Stimulated activated CD4-positive, alpha-beta T cell treated with anti-CD3 and anti-CD28 coated beads, Interleukin-15, amount 100 ng/mL, for 48 hours (primary cell): ENCODE measurements at regions not wholly inside any gene's neighbourhood (a gene's known extent, or its start where the extent isn't known, plus 50 kb on each side); places are given as distances from the start of the nearest gene placed in this dataset.
"Not testable (repeated sequence)": the region's sequence is repeated elsewhere in the genome, so short reads cannot be mapped to it uniquely, and the experiment has no call there.

Source experiments
- DNase-seq, 2 donors: peaks; one replicate each; pipeline ENCODE4 v3.0.0-alpha.2; 2020; ENCODE audit warnings: low read depth in 2 of 2

GRCh38 chr3:70635301-70635700 is 322.9 kb upstream of the MDFIC2 start:
- no peak for DNase-seq

- DNase-seq, result no peak
Observed at GRCh38 chr3:70631716-70632307, 319.4 kb upstream of the MDFIC2 start.

- no peak for DNase-seq
Observed at GRCh38 chr3:70621451-70621850, 309.0 kb upstream of the MDFIC2 start.

GRCh38 chr3:70620956-70621355 is 308.5 kb upstream of the MDFIC2 start:
- no peak for DNase-seq

GRCh38 chr3:70620367-70620766 is 307.9 kb upstream of the MDFIC2 start:
- no peak for DNase-seq

- DNase-seq, result no peak
Observed at GRCh38 chr3:70618151-70618550, 305.7 kb upstream of the MDFIC2 start.

GRCh38 chr3:70617349-70617748 is 304.9 kb upstream of the MDFIC2 start:
- DNase-seq, result not testable (repeated sequence)

GRCh38 chr3:70615286-70615685 is 302.8 kb upstream of the MDFIC2 start:
- DNase-seq, result no peak

GRCh38 chr3:70614111-70614510 is 301.7 kb upstream of the MDFIC2 start:
- no peak for DNase-seq

GRCh38 chr3:70612920-70613319 is 300.5 kb upstream of the MDFIC2 start:
- DNase-seq, result no peak

- not testable (repeated sequence) for DNase-seq
Observed at GRCh38 chr3:70611667-70612277, 299.3 kb upstream of the MDFIC2 start.

GRCh38 chr3:70608434-70608833 is 296.0 kb upstream of the MDFIC2 start:
- DNase-seq, result no peak

GRCh38 chr3:70607469-70607868 is 295.0 kb upstream of the MDFIC2 start:
- no peak for DNase-seq

GRCh38 chr3:70606018-70606417 is 293.6 kb upstream of the MDFIC2 start:
- no peak for DNase-seq

- DNase-seq, result no peak
Observed at GRCh38 chr3:70603103-70603502, 290.7 kb upstream of the MDFIC2 start.

- DNase-seq, result no peak
Observed at GRCh38 chr3:70597312-70597711, 284.9 kb upstream of the MDFIC2 start.

- no peak for DNase-seq
Observed at GRCh38 chr3:70583682-70584081, 271.2 kb upstream of the MDFIC2 start.

GRCh38 chr3:70582803-70583202 is 270.4 kb upstream of the MDFIC2 start:
- no peak for DNase-seq

GRCh38 chr3:70580021-70580420 is 267.6 kb upstream of the MDFIC2 start:
- no peak for DNase-seq

- DNase-seq, result no peak
Observed at GRCh38 chr3:70571696-70572095, 259.3 kb upstream of the MDFIC2 start.

GRCh38 chr3:70570584-70570983 is 258.1 kb upstream of the MDFIC2 start:
- DNase-seq, result no peak

- no peak for DNase-seq
Observed at GRCh38 chr3:70568626-70569025, 256.2 kb upstream of the MDFIC2 start.

GRCh38 chr3:70565861-70566260 is 253.4 kb upstream of the MDFIC2 start:
- no peak for DNase-seq

GRCh38 chr3:70564552-70564951 is 252.1 kb upstream of the MDFIC2 start:
- no peak for DNase-seq
